AG10803 (cell line): ENCODE measurements at regions not wholly inside any gene's neighbourhood (a gene's known extent, or its start where the extent isn't known, plus 50 kb on each side); places are given as distances from the start of the nearest gene placed in this dataset.

Experiments used
- DNase-seq: peaks from one replicate; pipeline ENCODE4 v3.0.0; 2010; ENCODE audit warnings: low read depth
- H3K4me3 ChIP-seq: 2 replicates; pipeline ENCODE4 v1.5.1; 2011; ENCODE audit warnings: mild to moderate bottlenecking, low read length, control low read depth
- CTCF ChIP-seq: conservative IDR thresholded peaks from 2 replicates; pipeline ENCODE4 v1.5.1; 2011; ENCODE audit warnings: mild to moderate bottlenecking, low read length, control low read depth, inconsistent platforms

GRCh38 chr11:46223252-46223513, 54.3 kb upstream of the CREB3L1 start:
- no peak for TF ChIP-seq CTCF
- no peak overlapping the region for H3K4me3 ChIP-seq
- DNase-seq: no peak

DNA sequence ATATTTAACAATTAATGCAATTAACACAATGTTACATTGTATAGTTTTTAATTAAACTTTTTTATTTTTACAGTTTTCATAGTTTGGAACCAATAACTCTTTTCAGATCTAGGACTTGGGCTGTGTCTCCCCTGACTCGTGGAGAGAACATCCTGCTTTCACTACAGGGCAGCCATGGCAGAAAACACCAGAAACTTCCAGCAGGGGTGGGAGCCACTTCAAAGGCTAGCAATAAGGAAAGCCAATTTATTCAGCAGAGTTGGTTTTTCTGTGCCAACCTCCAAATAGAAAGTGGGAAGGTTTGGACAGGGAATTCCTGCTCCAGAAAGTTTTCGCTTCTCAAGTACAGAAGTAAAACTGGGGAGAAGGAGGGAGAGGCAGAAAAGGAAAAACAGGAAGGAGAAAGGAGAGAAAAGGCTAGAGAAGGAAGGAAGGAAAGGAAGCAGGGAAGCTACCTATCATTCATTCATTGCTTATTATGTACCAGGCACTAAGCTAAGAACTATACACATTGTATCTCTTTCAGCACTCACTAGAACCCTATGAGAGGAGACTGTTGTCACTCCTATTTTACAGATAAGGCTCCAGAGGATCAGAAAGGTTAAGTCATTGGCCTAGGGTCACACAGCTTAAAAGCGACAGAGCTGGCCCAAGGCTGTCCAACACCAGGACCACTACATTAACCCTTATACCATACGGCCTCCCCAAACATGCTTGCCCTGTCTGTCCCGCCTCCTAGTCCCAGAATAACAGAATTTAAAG, 54.8 kb upstream of the CREB3L1 start:
- TF ChIP-seq CTCF: peak; percentile 25
- H3K4me3 ChIP-seq: no peak overlapping the region
- DNase-seq: no peak

- TF ChIP-seq CTCF: no peak
- DNase-seq: no peak
- no peak overlapping the region for H3K4me3 ChIP-seq
Measured at GRCh38 chr11:46220313-46220712, 57.1 kb upstream of the CREB3L1 start.

DNA sequence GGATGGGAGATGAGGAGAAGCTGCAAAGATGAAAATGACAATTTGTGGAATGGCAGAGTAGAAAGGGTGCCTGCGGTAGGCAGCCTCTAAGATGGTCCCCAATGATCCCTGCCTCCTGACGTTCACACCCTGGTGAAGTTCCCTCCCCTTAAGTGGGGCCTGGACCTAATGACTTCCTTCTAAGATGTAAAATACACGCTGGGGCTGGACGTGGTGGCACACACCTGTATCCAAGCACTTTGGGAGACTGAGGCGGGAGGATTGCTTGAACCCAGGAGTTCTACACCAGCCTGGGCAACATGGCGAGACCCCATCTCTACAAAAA, 60.7 kb upstream of the CREB3L1 start:
- DNase-seq: no peak
- H3K4me3 ChIP-seq: no peak overlapping the region
- TF ChIP-seq CTCF: no peak

DNA sequence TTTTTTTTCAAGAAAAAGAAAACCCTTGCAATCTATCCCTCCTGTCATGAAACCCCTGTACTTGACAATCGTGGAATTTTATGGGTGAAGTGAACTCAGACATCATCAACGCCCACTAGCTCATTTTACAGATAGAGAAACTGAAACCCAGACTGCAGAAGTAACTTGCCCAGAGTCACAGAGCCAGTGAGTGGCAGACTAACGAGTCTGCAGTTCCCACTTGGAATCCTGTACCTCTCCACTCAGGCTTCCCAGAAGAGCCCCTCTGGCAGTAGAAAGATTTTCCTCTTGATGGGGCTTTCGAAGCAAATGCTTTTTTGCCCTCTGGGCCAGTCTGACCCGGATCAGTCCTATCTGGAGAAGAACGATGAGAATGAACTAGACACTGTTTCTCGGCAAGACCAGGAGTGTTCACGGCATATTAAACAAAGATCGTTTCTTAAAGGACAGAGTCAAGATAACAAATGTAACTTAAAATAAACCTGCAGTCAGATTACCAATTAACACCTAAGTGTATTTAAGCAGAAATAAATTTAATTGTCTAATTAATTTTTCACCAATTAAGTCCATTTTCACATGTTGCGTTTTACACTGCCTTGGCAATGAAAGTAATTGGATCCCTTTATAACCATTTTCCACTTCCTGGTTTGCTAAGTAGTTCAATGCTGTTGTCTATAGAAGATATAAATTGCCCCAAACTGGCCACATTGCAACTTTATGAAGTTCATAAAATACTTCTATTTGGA, 61.3 kb upstream of the CREB3L1 start:
- H3K4me3 ChIP-seq: peak overlapping the region; percentile 31
- TF ChIP-seq CTCF: no peak
- no peak for DNase-seq

- no peak for DNase-seq
- H3K4me3 ChIP-seq: no peak overlapping the region
- no peak for TF ChIP-seq CTCF
Measured at GRCh38 chr11:46215208-46215931, 62.1 kb upstream of the CREB3L1 start.

- DNase-seq: no peak
- TF ChIP-seq CTCF: no peak
- no peak overlapping the region for H3K4me3 ChIP-seq
Measured at GRCh38 chr11:46212720-46213119, 64.7 kb upstream of the CREB3L1 start.
